HG02973 (cell line): ENCODE measurements at regions not wholly inside any gene's neighbourhood (a gene's known extent, or its start where the extent isn't known, plus 50 kb on each side); places are given as distances from the start of the nearest gene placed in this dataset.

Source experiments
- ATAC-seq: cut with Tn5 transposase; IDR thresholded peaks from one replicate; pipeline ENCODE4 v1.9.1; 2021; ENCODE audit warnings: moderate library complexity; ENCODE audit not compliant: unreplicated experiment

GRCh38 chr11:19561011-19561410 is 151.6 kb upstream of the NAV2 start:
- no peak for ATAC-seq

GRCh38 chr11:19560156-19560555 is 152.5 kb upstream of the NAV2 start:
- no peak for ATAC-seq

DNA sequence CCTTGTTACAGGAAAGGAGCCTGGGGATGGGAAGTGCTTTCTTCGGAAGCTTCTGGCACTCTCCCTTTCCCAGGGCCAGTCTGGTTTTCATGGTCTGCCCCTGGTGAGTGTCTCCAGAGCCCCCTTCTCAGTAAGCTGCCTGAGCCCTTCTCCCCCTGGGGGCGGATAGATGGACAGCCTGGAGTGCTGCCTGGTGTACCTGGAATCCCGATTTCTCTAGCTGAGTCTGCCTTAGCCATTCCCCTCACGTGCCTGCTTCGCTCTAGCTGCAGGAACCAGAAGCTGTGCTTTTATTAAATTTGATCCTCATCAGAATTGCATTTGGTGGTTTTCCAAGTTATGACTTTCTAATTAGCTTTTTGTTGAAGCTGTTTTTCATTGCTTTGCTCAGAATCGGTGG is 152.9 kb upstream of the NAV2 start:
- no peak for ATAC-seq

GRCh38 chr11:19558189-19558986 is 154.2 kb upstream of the NAV2 start:
- ATAC-seq: no peak

DNA sequence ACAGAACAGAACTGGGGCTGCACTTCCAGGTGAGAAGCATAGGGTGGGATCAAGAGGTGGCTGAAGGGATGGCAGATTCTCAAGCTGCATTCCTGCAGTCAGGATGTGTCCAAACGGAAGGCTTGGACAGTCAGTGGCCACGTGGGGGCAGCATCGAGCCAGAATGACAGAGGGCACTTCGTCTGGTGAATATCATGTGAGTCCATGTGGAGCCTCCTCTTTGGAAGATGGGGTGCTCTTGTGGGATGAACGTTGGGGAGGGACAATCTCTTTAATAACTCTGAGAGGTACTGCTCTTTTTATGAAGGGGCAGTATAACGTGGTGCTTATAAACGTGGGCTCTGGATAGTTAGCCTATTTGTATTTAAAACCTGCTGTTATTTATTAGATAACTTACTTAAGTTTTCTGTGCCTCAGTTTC is 154.9 kb upstream of the NAV2 start:
- ATAC-seq: peak; percentile 66

GRCh38 chr11:19557185-19557584 is 155.5 kb upstream of the NAV2 start:
- ATAC-seq: no peak

DNA sequence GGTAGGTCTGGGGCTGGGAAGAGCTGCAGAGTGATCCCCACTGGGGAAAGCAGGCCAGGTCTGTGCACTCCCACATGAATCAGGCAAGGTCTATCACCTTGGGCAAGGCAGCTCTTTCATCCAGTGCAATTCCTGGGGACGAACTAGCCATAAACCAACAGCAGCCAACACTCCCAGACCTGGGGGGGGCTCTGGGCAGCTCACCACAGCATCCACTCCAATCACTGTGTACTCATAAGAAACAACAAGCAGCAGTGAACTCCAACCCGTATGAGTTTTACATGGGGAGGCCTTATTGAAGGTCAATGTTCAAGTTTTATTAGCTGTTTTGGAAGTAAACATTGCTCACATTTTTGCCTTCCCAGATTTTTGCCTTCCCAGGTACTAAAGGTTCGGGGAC is 157.4 kb upstream of the NAV2 start:
- ATAC-seq: no peak

GRCh38 chr11:19553683-19554333 is 158.8 kb upstream of the NAV2 start:
- ATAC-seq: no peak

GRCh38 chr11:19552656-19553260 is 159.9 kb upstream of the NAV2 start:
- no peak for ATAC-seq

GRCh38 chr11:19552161-19552560 is 160.5 kb upstream of the NAV2 start:
- ATAC-seq: no peak

DNA sequence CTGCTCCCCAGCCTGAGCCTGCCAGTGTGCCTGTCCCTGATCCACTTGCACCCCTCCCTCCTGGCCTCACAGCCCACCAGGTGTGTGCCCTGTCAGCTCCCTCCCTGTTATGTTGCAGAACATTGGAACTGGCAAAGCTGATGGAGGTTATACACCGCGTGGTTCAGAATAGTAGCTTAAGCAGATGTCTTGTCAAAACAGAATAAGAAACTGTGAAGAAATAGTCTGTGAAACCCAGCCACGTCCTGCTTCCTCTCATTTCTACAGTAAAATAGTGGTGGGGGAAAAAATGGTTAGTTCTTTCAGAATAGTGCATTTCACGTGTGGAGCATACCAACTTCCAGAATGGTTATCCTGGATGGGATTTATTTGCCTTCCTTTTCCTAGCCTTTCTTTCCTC is 161.2 kb upstream of the NAV2 start:
- ATAC-seq: no peak

DNA sequence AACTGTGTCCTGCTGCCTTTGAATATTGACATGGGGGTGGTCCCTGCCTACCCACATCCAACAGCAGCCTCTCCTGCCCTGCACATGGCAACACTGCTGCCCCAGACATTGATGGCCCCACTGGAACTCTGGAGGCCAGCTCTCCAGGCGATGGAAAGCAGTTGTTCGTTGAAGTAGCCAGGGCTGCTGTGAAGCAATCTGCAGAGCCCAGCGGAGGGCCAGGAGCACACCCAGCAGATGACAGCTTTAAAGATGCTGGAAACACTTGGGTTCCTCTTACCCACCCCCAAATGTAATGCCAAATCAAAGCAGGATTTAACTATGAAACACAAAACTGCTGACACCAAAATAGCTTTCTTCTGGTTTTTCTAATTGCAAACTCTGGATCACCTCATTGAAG is 165.6 kb upstream of the NAV2 start:
- no peak for ATAC-seq

GRCh38 chr11:19546325-19546724 is 166.3 kb upstream of the NAV2 start:
- no peak for ATAC-seq

DNA sequence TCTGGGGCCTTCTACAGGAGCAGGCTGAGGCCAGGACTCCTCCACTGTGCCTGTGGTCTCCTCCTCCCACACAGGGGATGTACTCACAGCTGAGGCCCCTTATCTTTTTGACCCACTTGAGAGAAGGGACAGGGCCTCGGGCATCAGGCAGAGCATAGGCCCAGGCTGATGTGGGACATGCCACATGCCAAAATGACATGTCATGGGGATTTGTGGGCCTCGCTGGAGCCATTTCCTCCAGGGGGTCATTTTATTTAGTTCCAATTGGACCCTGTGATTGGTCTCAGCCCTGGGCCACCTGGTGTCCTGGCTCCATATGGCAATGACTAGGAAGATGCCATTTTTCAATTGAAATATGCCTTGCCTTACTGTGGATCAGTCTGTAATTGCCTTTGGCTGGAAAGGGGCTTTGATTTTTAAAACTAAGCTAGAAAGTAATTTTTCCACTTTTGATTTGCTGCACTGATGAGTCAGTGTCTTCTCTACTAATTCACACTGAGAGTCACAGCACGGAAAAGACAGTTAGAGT is 171.1 kb upstream of the NAV2 start:
- ATAC-seq: no peak

DNA sequence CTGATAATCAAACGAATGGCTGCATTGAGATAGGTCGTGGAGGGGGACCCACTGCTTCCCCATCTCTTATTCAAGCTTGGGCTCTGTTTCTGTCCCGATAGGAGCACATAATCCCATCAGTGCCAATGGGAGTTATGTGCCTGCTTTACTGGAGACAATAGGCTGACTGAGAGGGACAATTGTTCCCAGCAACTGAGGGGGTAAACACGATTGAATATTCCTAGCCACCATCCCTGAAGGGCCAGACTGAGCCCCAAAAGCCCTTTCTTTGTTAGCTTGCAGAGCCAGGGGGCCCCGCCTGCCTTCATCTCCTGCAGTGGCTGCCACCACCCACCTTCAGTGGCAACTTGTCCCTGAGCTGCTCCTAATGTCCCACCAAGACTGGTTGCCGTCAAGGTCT is 172.8 kb upstream of the NAV2 start:
- no peak for ATAC-seq

DNA sequence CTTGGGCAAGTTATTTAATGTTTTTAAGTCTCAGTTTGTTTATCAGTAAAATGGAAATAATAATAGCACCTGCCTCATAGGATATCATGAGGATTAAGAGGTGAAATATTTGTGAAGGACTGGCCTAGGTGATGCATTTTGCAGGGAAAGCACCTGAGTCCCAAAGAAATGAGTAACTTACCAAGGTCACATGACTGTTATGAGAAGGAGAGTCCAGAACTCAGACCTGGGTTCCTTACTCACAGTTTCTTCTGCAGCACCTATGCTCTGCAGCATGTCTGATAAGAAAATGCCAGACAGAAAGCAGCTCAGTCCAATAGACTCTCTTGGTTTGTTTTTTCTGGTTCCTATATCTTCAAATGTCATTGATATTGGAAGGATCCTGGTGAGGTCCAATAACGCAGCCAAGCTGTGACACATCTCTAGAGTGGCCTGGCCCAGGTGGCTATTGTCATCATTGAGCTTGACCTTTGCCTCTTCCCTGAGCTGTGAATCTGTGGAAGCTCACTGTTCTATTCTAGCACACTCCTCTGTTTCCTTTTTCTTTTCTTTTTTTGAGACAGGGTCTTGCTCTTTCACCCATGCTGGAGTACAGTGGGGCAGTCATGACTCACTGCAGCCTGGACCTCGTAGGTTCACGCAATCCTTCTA is 174.7 kb upstream of the NAV2 start:
- ATAC-seq: no peak

- ATAC-seq: no peak
These were observed 176.5 kb upstream of the NAV2 start for GRCh38 chr11:19536131-19536530.

- no peak for ATAC-seq
These were observed 182.1 kb upstream of the NAV2 start for GRCh38 chr11:19530505-19530904.

DNA sequence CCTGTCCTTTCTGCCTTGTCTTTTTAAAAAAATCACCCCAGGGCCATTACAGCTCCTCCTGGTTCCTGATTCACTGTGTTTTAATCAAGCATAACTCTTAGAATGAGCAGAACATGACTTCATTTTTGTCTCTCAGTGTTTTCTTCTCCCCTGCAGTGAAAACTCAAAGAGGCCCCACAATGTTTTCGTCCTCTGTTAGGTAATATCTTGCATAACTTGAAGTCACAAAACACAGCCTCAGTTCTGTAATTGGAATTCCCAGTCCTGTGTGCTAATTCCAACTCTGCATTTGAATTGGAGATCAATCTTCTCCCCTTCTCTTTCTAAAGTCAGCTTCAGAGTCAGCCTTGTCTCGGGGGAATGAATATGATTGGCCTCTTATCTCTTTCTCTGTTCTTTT is 186.5 kb upstream of the NAV2 start:
- no peak for ATAC-seq

DNA sequence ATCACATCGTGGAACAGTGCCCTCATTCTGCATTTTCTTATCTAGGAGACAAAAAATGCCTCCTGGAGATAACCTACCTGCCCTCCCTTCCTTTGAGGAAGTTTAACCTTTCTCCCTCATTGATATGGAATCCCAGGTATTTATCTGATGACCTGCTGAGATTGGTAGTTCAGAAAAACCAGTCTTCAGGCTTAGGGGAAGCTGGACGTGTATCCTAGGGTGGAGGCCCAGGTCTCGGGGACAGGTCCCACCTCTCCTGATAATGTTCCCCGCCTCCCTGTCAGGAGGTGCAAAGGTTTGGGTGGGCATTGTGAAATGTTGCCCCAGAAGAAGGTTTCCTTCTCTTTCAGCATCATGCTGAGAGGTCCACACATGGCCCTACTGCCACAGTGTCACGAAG is 186.9 kb upstream of the NAV2 start:
- no peak for ATAC-seq

DNA sequence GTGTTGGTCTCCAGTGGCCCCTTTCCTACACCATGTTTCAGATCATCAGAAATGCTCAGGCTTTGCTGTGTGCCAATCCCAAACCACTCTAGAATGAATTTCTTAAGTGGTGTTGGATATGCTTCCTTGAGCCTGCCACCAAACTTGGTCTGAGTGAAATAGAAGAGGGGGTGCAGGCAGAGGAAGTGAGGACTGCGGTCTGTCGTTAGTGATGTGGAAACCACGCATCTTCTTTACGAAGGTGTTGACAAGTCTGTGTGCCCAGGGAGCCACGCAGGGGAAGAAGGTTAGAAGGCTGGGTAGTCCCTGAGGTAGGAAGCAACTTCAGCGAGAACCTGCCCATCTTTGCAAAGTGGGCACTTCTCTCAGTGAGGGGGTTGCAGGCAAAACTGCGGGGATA is 187.4 kb upstream of the NAV2 start:
- ATAC-seq: no peak
